Keratinocyte (primary cell): ENCODE measurements at regions not wholly inside any gene's neighbourhood (a gene's known extent, or its start where the extent isn't known, plus 50 kb on each side); places are given as distances from the start of the nearest gene placed in this dataset.

Source experiments
- DNase-seq: peaks from one replicate; pipeline ENCODE4 v3.0.0-alpha.2; 2011; ENCODE audit warnings: low read depth, missing footprints, low spot score
- FAIRE-seq: peaks from 2 replicates; lab custom pipeline; 2011; peaks lifted over from hg19 to GRCh38; lab: Jason Lieb, UNC
- H2AFZ ChIP-seq: 2 replicates; pipeline ENCODE4 v1.6.0; 2012; ENCODE audit warnings: low read length, control low read depth, inconsistent platforms; ENCODE audit not compliant: control insufficient read depth
- H3K27ac ChIP-seq: 2 replicates; pipeline ENCODE4 v1.5.1; 2011; ENCODE audit warnings: low read length; ENCODE audit not compliant: control insufficient read depth, insufficient read depth
- H3K27me3 ChIP-seq: 3 replicates; pipeline ENCODE4 v1.6.0; 2011; ENCODE audit warnings: low read length; ENCODE audit not compliant: control insufficient read depth, insufficient read depth; ENCODE audit errors: extremely low read depth
- H3K36me3 ChIP-seq, 2 experiments: 2 replicates in 1 of 2; 3 replicates in 1 of 2; pipeline ENCODE4 v1.5.1; 2011; ENCODE audit warnings: low read length in 2 of 2, mild to moderate bottlenecking in 1 of 2; ENCODE audit not compliant: control insufficient read depth in 2 of 2, insufficient read depth in 2 of 2; ENCODE audit errors: extremely low read depth in 1 of 2
- H3K4me1 ChIP-seq: 3 replicates; pipeline ENCODE4 v1.5.1; 2011; ENCODE audit warnings: low read length; ENCODE audit not compliant: control insufficient read depth, insufficient read depth; ENCODE audit errors: extremely low read depth
- H3K4me2 ChIP-seq: 3 replicates; pipeline ENCODE4 v1.6.0; 2011; ENCODE audit warnings: low read depth, low read length; ENCODE audit not compliant: control insufficient read depth, insufficient read depth; ENCODE audit errors: extremely low read depth
- H3K4me3 ChIP-seq, 3 experiments: fragments of 200-600 bp in 1 of 3; sonication (generic) in 1 of 3; 2 replicates in 2 of 3; 3 replicates in 1 of 3; pipeline ENCODE4 v1.5.1; 2011 to 2016; ENCODE audit warnings: low read length in 3 of 3, mild to moderate bottlenecking in 3 of 3, control low read depth in 2 of 3, inconsistent platforms in 1 of 3, low read depth in 1 of 3, mixed read lengths in 1 of 3, mixed run types in 1 of 3, moderate library complexity in 1 of 3; ENCODE audit not compliant: control insufficient read depth in 2 of 3, insufficient read depth in 2 of 3; ENCODE audit errors: extremely low read depth in 1 of 3
- H3K79me2 ChIP-seq: 2 replicates; pipeline ENCODE4 v1.6.0; 2012; ENCODE audit warnings: low read length; ENCODE audit not compliant: control insufficient read depth, insufficient read depth
- H3K9ac ChIP-seq: 3 replicates; pipeline ENCODE4 v1.6.0; 2011; ENCODE audit warnings: low read length; ENCODE audit not compliant: control insufficient read depth, insufficient read depth; ENCODE audit errors: extremely low read depth
- H3K9me1 ChIP-seq: 3 replicates; pipeline ENCODE4 v1.6.0; 2011; ENCODE audit warnings: low read length; ENCODE audit not compliant: control insufficient read depth, insufficient read depth; ENCODE audit errors: extremely low read depth
- H3K9me3 ChIP-seq: 2 replicates; pipeline ENCODE4 v1.5.1; 2012; ENCODE audit warnings: low read depth, low read length; ENCODE audit not compliant: control insufficient read depth
- H4K20me1 ChIP-seq: 3 replicates; pipeline ENCODE4 v1.6.0; 2011; ENCODE audit warnings: low read length; ENCODE audit not compliant: control insufficient read depth, insufficient read depth; ENCODE audit errors: extremely low read depth
- CTCF ChIP-seq, 3 experiments: IDR thresholded peaks in 1 of 3; conservative IDR thresholded peaks in 1 of 3; optimal IDR thresholded peaks in 1 of 3; 2 replicates in 2 of 3; 3 replicates in 1 of 3; pipeline versions ENCODE3 to v1.5.1; 2011; ENCODE audit warnings: low read length in 3 of 3, mild to moderate bottlenecking in 3 of 3, moderate library complexity in 2 of 3, control low read depth in 1 of 3, inconsistent platforms in 1 of 3; ENCODE audit not compliant: insufficient read depth in 2 of 3; ENCODE audit errors: extremely low read depth in 1 of 3
- EZH2 ChIP-seq: IDR thresholded peaks from one replicate; pipeline ENCODE4 v1.6.1; 2012; ENCODE audit warnings: inconsistent platforms, mild to moderate bottlenecking, low read length, moderate library complexity
- dilution Hi-C: fragments of 300-500 bp; cut with MboI; formaldehyde crosslinking; loops from one replicate; pipeline ENCODE4 v1.7.0; 2020; ENCODE audit warnings: low sequenced_read_pairs; ENCODE audit not compliant: extremely low pct_ligation_motif_present

- Histone ChIP-seq H3K9me3 (no peaks in the 10 kb centered on the region), H3K27me3 (peaks cover 4% of the 10 kb centered on the region), H3K9me1 (no peaks in the 10 kb centered on the region), H3K4me2 (no peak overlapping the region), H3K79me2 (no peaks in the 10 kb centered on the region), H3K9ac (no peak overlapping the region), H3K4me3 (no peak overlapping the region), H4K20me1 (no peaks in the 10 kb centered on the region), H3K27ac (no peak overlapping the region), H2AFZ (no peak overlapping the region), H3K4me1 (peaks cover 3% of the 10 kb centered on the region), H3K36me3 (no peaks in the 10 kb centered on the region)
- FAIRE-seq, result no peak
- dilution Hi-C loops, result no loop called here
- TF ChIP-seq EZH2 (no peak), CTCF (optimal IDR thresholded peaks at IDR 0.05 in 1 of 3, IDR thresholded peaks at IDR 0.05 in 1 of 3, conservative IDR thresholded peaks at IDR 0.05 in 1 of 3; ENCODE audit: extremely low read depth in 1 of 3, insufficient read depth in 2 of 3, low read length in 3 of 3) (no peak)
- DNase-seq, result no peak
Observed at GRCh38 chr10:30542001-30542894, 87.3 kb downstream of the LYZL2 start.

- H3K4me2 ChIP-seq, result no peak overlapping the region
- dilution Hi-C loops, result no loop called here
- no peak overlapping the region for H3K27ac ChIP-seq
- no peak for TF ChIP-seq CTCF (optimal IDR thresholded peaks at IDR 0.05 in 1 of 3, IDR thresholded peaks at IDR 0.05 in 1 of 3, conservative IDR thresholded peaks at IDR 0.05 in 1 of 3; ENCODE audit: extremely low read depth in 1 of 3, insufficient read depth in 2 of 3, low read length in 3 of 3)
- TF ChIP-seq EZH2, result no peak
- H3K36me3 ChIP-seq, result no peaks in the 10 kb centered on the region
- H3K79me2 ChIP-seq, result no peaks in the 10 kb centered on the region
- H3K9me3 ChIP-seq, result no peaks in the 10 kb centered on the region
- FAIRE-seq (no peak), DNase-seq (no peak)
- H3K9ac ChIP-seq, result no peak overlapping the region
- no peak overlapping the region for H2AFZ ChIP-seq
- H3K27me3 ChIP-seq, result peaks cover 4% of the 10 kb centered on the region
- peaks cover 3% of the 10 kb centered on the region for H3K4me1 ChIP-seq
- H3K4me3 ChIP-seq, result no peak overlapping the region
- H3K9me1 ChIP-seq, result no peaks in the 10 kb centered on the region
- no peaks in the 10 kb centered on the region for H4K20me1 ChIP-seq
Observed at GRCh38 chr10:30540276-30540675, 89.3 kb downstream of the LYZL2 start.
